ENCODE measurements at regions not wholly inside any gene's neighbourhood (a gene's known extent, or its start where the extent isn't known, plus 50 kb on each side); places are given as distances from the start of the nearest gene placed in this dataset.

- 93% methylated on average over 3 of the region's 3 CpGs for WGBS
- Histone ChIP-seq H3K27me3 (ENCODE audit: control insufficient read depth in 2 of 2, insufficient read depth in 1 of 2, low read length in 1 of 2) (no peaks in the 10 kb centered on the region), H3K4me3 (ENCODE audit: low read length in 2 of 2) (no peak overlapping the region), H3K36me3 (ENCODE audit: control insufficient read depth in 2 of 2, insufficient read depth in 2 of 2, low read length in 1 of 2) (no peaks in the 10 kb centered on the region), H3K27ac (ENCODE audit: low read depth in 1 of 2, low read length in 1 of 2) (no peak overlapping the region), H3K9me3 (ENCODE audit: control insufficient read depth in 2 of 2, insufficient read depth in 1 of 2, low read length in 1 of 2) (no peaks in the 10 kb centered on the region), H3K4me1 (ENCODE audit: control insufficient read depth in 2 of 2, insufficient read depth in 2 of 2, low read length in 2 of 2) (no peaks in the 10 kb centered on the region)
- no peak for DNase-seq (ENCODE audit: low read depth in 6 of 9, low spot score in 9 of 9)
Measured at GRCh38 chr5:169423580-169424278, 122.8 kb upstream of the SLIT3 start.

GRCh38 chr5:169422087-169422486 lies 121.1 kb upstream of the SLIT3 start:
- Histone ChIP-seq H3K4me1 (ENCODE audit: control insufficient read depth in 2 of 2, insufficient read depth in 2 of 2, low read length in 2 of 2) (no peaks in the 10 kb centered on the region), H3K4me3 (ENCODE audit: low read length in 2 of 2) (no peak overlapping the region), H3K36me3 (ENCODE audit: control insufficient read depth in 2 of 2, insufficient read depth in 2 of 2, low read length in 1 of 2) (no peaks in the 10 kb centered on the region), H3K27ac (ENCODE audit: low read depth in 1 of 2, low read length in 1 of 2) (no peak overlapping the region), H3K9me3 (ENCODE audit: control insufficient read depth in 2 of 2, insufficient read depth in 1 of 2, low read length in 1 of 2) (no peaks in the 10 kb centered on the region), H3K27me3 (ENCODE audit: control insufficient read depth in 2 of 2, insufficient read depth in 1 of 2, low read length in 1 of 2) (no peaks in the 10 kb centered on the region)
- WGBS, result 97% methylated on average over 3 of the region's 3 CpGs
- no peak for DNase-seq (ENCODE audit: low read depth in 6 of 9, low spot score in 9 of 9)

- H3K27me3 ChIP-seq (ENCODE audit: control insufficient read depth in 2 of 2, insufficient read depth in 1 of 2, low read length in 1 of 2), result no peaks in the 10 kb centered on the region
- H3K27ac ChIP-seq (ENCODE audit: low read depth in 1 of 2, low read length in 1 of 2), result no peak overlapping the region
- no peaks in the 10 kb centered on the region for H3K9me3 ChIP-seq (ENCODE audit: control insufficient read depth in 2 of 2, insufficient read depth in 1 of 2, low read length in 1 of 2)
- no peaks in the 10 kb centered on the region for H3K4me1 ChIP-seq (ENCODE audit: control insufficient read depth in 2 of 2, insufficient read depth in 2 of 2, low read length in 2 of 2)
- H3K36me3 ChIP-seq (ENCODE audit: control insufficient read depth in 2 of 2, insufficient read depth in 2 of 2, low read length in 1 of 2), result no peaks in the 10 kb centered on the region
- no peak for DNase-seq (ENCODE audit: low read depth in 6 of 9, low spot score in 9 of 9)
- no peak overlapping the region for H3K4me3 ChIP-seq (ENCODE audit: low read length in 2 of 2)
- WGBS, result 73% methylated on average over 2 of the region's 2 CpGs
Measured at GRCh38 chr5:169421677-169422076, 120.7 kb upstream of the SLIT3 start.

GRCh38 chr5:169417676-169418075 lies 116.7 kb upstream of the SLIT3 start:
- no peaks in the 10 kb centered on the region for H3K36me3 ChIP-seq (ENCODE audit: control insufficient read depth in 2 of 2, insufficient read depth in 2 of 2, low read length in 1 of 2)
- DNase-seq (ENCODE audit: low read depth in 6 of 9, low spot score in 9 of 9), result no peak
- 88% methylated on average over 4 of the region's 4 CpGs for WGBS
- no peak overlapping the region for H3K27ac ChIP-seq (ENCODE audit: low read depth in 1 of 2, low read length in 1 of 2)
- no peaks in the 10 kb centered on the region for H3K27me3 ChIP-seq (ENCODE audit: control insufficient read depth in 2 of 2, insufficient read depth in 1 of 2, low read length in 1 of 2)
- no peaks in the 10 kb centered on the region for H3K4me1 ChIP-seq (ENCODE audit: control insufficient read depth in 2 of 2, insufficient read depth in 2 of 2, low read length in 2 of 2)
- no peak overlapping the region for H3K4me3 ChIP-seq (ENCODE audit: low read length in 2 of 2)
- H3K9me3 ChIP-seq (ENCODE audit: control insufficient read depth in 2 of 2, insufficient read depth in 1 of 2, low read length in 1 of 2), result no peaks in the 10 kb centered on the region

GRCh38 chr5:169416583-169417196 lies 115.8 kb upstream of the SLIT3 start:
- H3K27ac ChIP-seq (ENCODE audit: low read depth in 1 of 2, low read length in 1 of 2), result no peak overlapping the region
- H3K36me3 ChIP-seq (ENCODE audit: control insufficient read depth in 2 of 2, insufficient read depth in 2 of 2, low read length in 1 of 2), result no peaks in the 10 kb centered on the region
- WGBS, result 90% methylated on average over 15 of the region's 15 CpGs

GRCh38 chr5:169415948-169416347 lies 115.0 kb upstream of the SLIT3 start:
- H3K27ac ChIP-seq (ENCODE audit: low read depth in 1 of 2, low read length in 1 of 2), result no peak overlapping the region
- 90% methylated on average over 5 of the region's 5 CpGs for WGBS
- no peaks in the 10 kb centered on the region for H3K27me3 ChIP-seq (ENCODE audit: control insufficient read depth in 2 of 2, insufficient read depth in 1 of 2, low read length in 1 of 2)
- H3K36me3 ChIP-seq (ENCODE audit: control insufficient read depth in 2 of 2, insufficient read depth in 2 of 2, low read length in 1 of 2), result no peaks in the 10 kb centered on the region
- H3K9me3 ChIP-seq (ENCODE audit: control insufficient read depth in 2 of 2, insufficient read depth in 1 of 2, low read length in 1 of 2), result no peaks in the 10 kb centered on the region
- DNase-seq (ENCODE audit: low read depth in 6 of 9, low spot score in 9 of 9), result no peak
- H3K4me3 ChIP-seq (ENCODE audit: low read length in 2 of 2), result no peak overlapping the region
- H3K4me1 ChIP-seq (ENCODE audit: control insufficient read depth in 2 of 2, insufficient read depth in 2 of 2, low read length in 2 of 2), result no peaks in the 10 kb centered on the region

More at GRCh38 chr5:169416583-169417196, 115.8 kb upstream of the SLIT3 start:
- no peak overlapping the region for H3K4me3 ChIP-seq (ENCODE audit: low read length in 2 of 2)
- DNase-seq (ENCODE audit: low read depth in 6 of 9, low spot score in 9 of 9), result no peak
- no peaks in the 10 kb centered on the region for H3K27me3 ChIP-seq (ENCODE audit: control insufficient read depth in 2 of 2, insufficient read depth in 1 of 2, low read length in 1 of 2)
- H3K9me3 ChIP-seq (ENCODE audit: control insufficient read depth in 2 of 2, insufficient read depth in 1 of 2, low read length in 1 of 2), result no peaks in the 10 kb centered on the region
- no peaks in the 10 kb centered on the region for H3K4me1 ChIP-seq (ENCODE audit: control insufficient read depth in 2 of 2, insufficient read depth in 2 of 2, low read length in 2 of 2)

- WGBS, result 77% methylated on average over 4 of the region's 4 CpGs
- H3K27me3 ChIP-seq (ENCODE audit: control insufficient read depth in 2 of 2, insufficient read depth in 1 of 2, low read length in 1 of 2), result no peaks in the 10 kb centered on the region
- no peak for DNase-seq (ENCODE audit: low read depth in 6 of 9, low spot score in 9 of 9)
- no peak overlapping the region for H3K27ac ChIP-seq (ENCODE audit: low read depth in 1 of 2, low read length in 1 of 2)
- no peaks in the 10 kb centered on the region for H3K36me3 ChIP-seq (ENCODE audit: control insufficient read depth in 2 of 2, insufficient read depth in 2 of 2, low read length in 1 of 2)
- H3K4me3 ChIP-seq (ENCODE audit: low read length in 2 of 2), result no peak overlapping the region
- no peaks in the 10 kb centered on the region for H3K9me3 ChIP-seq (ENCODE audit: control insufficient read depth in 2 of 2, insufficient read depth in 1 of 2, low read length in 1 of 2)
- H3K4me1 ChIP-seq (ENCODE audit: control insufficient read depth in 2 of 2, insufficient read depth in 2 of 2, low read length in 2 of 2), result no peaks in the 10 kb centered on the region
Measured at GRCh38 chr5:169415371-169415770, 114.4 kb upstream of the SLIT3 start.

- whole genome bisulfite sequencing, result 74% methylated on average over 2 of the region's 2 CpGs
- Histone ChIP-seq H3K4me1 (ENCODE audit: control insufficient read depth in 2 of 2, insufficient read depth in 2 of 2, low read length in 2 of 2) (no peaks in the 10 kb centered on the region), H3K27ac (ENCODE audit: low read depth in 1 of 2, low read length in 1 of 2) (no peak overlapping the region), H3K36me3 (ENCODE audit: control insufficient read depth in 2 of 2, insufficient read depth in 2 of 2, low read length in 1 of 2) (no peaks in the 10 kb centered on the region), H3K9me3 (ENCODE audit: control insufficient read depth in 2 of 2, insufficient read depth in 1 of 2, low read length in 1 of 2) (no peaks in the 10 kb centered on the region), H3K27me3 (ENCODE audit: control insufficient read depth in 2 of 2, insufficient read depth in 1 of 2, low read length in 1 of 2) (no peaks in the 10 kb centered on the region), H3K4me3 (ENCODE audit: low read length in 2 of 2) (no peak overlapping the region)
- no peak for DNase-seq (ENCODE audit: low read depth in 6 of 9, low spot score in 9 of 9)
Measured at GRCh38 chr5:169413416-169413815, 112.5 kb upstream of the SLIT3 start.

- Histone ChIP-seq H3K9me3 (ENCODE audit: control insufficient read depth in 2 of 2, insufficient read depth in 1 of 2, low read length in 1 of 2) (no peaks in the 10 kb centered on the region), H3K4me1 (ENCODE audit: control insufficient read depth in 2 of 2, insufficient read depth in 2 of 2, low read length in 2 of 2) (no peaks in the 10 kb centered on the region), H3K4me3 (ENCODE audit: low read length in 2 of 2) (no peak overlapping the region), H3K27me3 (ENCODE audit: control insufficient read depth in 2 of 2, insufficient read depth in 1 of 2, low read length in 1 of 2) (no peaks in the 10 kb centered on the region), H3K27ac (ENCODE audit: low read depth in 1 of 2, low read length in 1 of 2) (no peak overlapping the region), H3K36me3 (ENCODE audit: control insufficient read depth in 2 of 2, insufficient read depth in 2 of 2, low read length in 1 of 2) (no peaks in the 10 kb centered on the region)
- WGBS, result 69% methylated on average over 2 of the region's 2 CpGs
- DNase-seq (ENCODE audit: low read depth in 6 of 9, low spot score in 9 of 9), result no peak
Measured at GRCh38 chr5:169412831-169413230, 111.9 kb upstream of the SLIT3 start.

All from thymus (tissue), 11 donors.